DMS114 treated with DMSO at 0.1 percent for 48 hours (cell line): ENCODE measurements at regions not wholly inside any gene's neighbourhood (a gene's known extent, or its start where the extent isn't known, plus 50 kb on each side); places are given as distances from the start of the nearest gene placed in this dataset.

ENCODE experiments used
- DNase-seq: peaks from one replicate; lab custom pipeline; 2025; ENCODE audit not compliant: unreplicated experiment; lab: John Stamatoyannopoulos, UW

GRCh38 chr14:96637521-96637920, 135.3 kb downstream of the PAPOLA start:
- no peak for DNase-seq

GRCh38 chr14:96638041-96638855, 136.1 kb downstream of the PAPOLA start:
- DNase-seq: no peak

GRCh38 chr14:96639550-96639949, 137.4 kb downstream of the PAPOLA start:
- no peak for DNase-seq

DNA sequence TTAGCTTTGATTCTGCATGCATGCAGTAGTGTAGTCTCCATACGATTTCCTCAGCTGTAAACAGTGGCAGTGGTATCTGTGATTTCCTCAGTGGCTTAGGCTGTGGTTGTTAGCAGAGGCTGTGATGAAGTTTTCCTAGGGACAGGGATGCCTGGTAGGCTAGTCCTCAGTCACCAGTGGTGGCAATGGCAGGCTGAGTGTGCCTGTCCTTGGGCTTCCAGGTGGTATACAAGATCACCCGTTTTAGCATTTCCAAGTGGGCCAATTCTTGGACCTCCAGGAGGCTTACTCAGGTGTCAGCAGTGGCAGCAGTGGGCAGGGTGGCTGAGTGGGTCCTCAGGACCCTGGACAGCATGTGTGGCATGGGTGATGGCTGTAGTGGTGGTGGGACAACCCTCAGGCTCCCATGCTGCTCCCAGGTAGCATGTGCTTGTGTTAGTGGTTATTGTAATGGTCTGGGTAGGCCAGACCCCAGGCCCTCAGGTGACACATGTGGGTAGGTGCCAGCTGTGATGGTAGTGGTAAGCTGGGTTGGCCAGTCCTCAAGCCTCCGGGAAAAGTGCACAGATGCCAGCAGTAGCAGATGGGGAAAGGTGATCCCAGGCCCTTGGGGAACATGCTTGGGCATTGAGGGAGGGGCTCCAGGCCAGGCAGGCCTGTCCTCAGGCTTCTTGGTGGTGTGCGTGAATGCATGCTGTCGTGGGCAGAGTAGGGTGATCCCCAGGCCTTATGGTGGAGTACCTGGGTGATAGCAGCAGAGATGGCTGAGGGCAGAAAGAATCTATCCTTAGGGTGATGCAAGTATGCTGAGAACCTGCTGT, 146.5 kb downstream of the PAPOLA start:
- no peak for DNase-seq

- DNase-seq: no peak
Observed at GRCh38 chr14:96649327-96649601, 147.1 kb downstream of the PAPOLA start.

GRCh38 chr14:96653597-96653996, 143.6 kb upstream of the VRK1 start:
- no peak for DNase-seq

DNA sequence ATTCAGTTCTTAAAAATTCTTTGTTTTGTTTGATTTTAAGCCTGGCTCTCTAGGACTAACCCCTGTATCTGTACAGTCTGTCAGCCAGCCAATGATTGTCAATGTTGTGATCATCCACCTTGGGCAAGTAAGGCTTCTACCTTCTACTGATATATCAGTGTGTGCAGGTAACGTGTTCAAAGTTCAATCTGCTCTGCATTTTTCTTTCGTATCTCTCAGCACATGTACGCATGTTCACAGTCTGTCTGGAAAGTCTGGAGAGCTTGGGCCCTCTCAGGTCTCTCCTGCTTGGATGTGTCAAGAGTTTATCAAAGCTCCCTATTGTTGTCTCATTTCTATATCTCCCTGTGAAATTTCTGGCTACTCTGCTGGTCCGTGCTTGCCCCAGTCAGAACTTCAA, 138.6 kb upstream of the VRK1 start:
- DNase-seq: no peak

- no peak for DNase-seq
Observed at GRCh38 chr14:96660123-96660522, 137.1 kb upstream of the VRK1 start.

- no peak for DNase-seq
Observed at GRCh38 chr14:96660667-96661066, 136.5 kb upstream of the VRK1 start.

DNA sequence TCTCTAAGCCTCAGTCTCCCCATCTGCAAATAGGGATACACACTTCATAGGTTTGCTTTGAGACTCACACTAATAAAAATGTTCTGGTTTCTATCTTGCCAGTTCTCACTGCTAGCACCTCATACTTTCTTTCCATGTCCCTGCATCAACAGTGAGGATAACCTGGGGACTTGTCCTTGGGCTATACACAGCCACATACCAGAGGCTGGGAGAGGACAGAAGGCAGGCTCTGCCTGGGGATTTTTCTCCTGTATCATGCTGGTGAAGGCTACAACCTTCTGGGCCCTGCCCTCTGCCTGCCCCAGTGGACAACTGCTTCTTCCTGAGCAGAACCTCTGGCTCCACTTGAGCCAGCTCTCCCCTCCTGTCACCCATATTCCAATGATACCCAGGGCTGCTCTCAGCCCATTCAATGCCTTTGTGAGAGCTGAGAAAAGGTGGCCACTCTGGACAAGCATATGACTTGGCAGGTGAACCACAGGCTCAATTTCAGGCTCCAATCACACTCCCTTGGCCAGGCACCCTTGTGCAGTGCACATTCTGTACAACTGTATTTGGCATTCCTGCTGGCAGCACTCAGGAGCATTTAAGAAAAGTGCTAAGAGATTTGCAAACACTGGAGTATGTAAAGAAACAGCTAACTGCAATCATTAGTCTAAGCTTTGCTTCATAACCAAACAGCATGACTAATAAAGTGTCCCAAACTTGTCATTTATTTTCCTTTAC, 135.8 kb upstream of the VRK1 start:
- no peak for DNase-seq

- no peak for DNase-seq
Observed at GRCh38 chr14:96662116-96662970, 134.8 kb upstream of the VRK1 start.

DNA sequence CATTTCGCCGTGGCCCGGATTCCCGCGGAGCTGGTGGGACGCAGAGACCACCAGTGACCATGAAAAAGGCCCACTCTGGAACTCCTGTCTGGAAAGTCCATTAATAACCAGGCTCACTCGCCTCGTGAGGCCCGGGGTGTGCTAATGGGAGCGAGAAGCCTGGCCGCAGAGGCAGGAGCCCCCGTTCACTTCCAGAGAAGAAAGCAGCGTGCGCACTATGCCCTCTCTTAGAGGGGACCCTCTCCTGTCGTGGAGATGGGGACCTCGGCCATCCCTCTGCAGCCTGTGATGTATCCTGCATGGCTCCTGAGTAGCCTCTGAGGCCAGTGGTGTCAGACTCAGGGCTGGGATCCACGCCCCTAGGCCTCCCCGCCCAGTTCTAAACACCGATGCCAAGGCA, 134.1 kb upstream of the VRK1 start:
- DNase-seq: no peak

DNA sequence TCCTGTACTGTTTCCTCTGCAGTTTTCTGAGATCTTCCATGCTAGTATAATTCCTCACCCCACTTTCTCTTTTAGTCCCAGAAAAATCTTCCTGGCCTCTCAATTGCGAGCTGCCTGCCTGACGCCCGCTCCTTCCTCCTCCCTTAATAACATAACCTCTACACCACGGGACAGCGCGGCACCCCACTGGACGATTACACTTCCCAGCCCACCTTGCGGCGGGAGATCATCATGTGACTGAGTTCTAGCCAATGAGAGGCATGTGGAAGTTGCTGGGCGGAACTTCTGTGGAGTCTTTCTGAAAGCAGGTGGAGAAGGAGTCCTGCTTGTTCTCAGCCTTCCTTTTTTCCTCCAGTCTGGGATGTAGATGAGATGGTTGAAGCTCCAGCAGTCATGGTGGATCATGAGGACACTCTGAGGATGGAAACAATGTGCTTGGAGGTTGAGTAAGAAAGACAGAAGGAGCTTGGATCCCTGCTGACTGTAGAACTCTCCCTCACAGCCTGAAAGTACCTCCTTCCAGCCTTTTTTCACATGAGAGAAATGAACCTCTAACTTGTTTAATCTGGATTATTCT, 133.6 kb upstream of the VRK1 start:
- no peak for DNase-seq

GRCh38 chr14:96666088-96666487, 131.1 kb upstream of the VRK1 start:
- no peak for DNase-seq

DNA sequence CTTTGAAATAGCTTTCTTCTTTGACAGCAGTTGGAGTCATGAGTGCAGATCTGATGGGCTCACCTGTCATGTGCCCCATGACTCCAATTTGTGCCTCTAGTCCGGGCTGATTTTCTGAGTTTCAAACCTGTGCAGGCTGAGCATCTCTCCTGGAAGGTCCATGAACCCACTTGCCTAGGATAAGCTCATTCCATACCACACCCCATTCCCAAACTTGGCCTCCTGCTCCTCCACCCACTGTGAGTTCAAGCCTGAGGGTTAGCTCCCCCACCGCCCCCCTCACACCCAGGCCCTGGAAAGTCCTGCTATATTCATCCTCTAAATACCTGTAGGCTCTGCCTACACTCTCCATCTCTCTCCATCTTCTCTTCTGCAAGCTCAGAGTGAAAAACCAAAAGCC, 126.8 kb upstream of the VRK1 start:
- no peak for DNase-seq

DNA sequence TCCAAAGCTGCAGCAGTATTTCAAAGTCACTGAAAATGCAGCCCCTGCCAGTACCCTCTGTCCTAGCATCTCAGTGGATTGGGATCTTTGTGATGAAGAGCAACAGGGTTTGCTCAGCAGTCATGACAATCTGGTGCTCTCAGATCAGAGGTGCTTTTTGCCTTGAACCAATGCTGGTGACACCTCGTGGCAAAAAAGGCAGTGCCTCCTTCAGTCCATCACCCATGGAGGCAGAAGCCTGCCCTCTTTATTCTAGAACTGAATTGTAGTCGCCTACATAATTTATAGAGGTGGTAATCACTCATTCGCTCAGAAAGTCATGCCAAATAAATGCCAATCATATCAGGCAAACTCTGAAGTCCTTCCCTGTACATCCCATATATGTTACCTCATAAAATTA, 126.0 kb upstream of the VRK1 start:
- no peak for DNase-seq

DNA sequence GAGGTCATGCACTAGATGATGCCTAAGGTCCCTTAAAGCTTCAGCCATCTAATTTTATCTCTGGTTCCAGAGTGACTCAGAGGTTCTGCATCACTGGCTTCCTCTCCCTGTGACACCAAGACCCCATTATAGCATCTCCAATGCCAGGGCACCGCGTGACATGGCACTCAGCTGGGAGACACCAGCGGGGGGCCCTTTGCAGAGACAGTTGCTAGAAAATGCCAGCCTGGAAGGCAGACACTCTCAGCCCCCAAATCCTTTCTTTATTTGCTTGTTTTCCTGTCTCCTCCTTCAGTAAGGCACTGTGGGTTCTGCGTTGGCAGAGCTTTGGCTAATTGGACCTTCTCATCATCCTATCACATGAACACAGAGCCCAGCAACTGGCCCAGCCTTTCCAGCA, 123.5 kb upstream of the VRK1 start:
- DNase-seq: no peak

DNA sequence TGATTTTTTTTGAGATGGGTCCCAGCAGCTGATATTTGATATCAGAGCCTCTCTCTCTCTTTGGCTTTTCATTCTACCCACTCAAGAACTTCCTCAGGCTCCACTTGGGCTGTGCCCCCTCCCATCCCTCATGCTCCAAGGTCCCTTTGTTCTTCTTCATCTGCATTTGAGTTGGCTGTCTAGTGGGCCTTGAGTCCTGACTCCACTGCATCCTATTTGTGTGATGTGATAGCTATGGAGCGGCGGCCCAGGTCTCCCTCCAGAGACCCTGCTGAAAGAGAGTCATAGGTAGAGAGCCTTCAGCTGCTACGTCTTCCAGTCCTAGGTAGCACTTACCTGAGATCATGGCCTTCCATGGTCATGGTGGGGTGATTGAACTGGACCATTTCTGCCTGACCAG, 123.1 kb upstream of the VRK1 start:
- DNase-seq: no peak

DNA sequence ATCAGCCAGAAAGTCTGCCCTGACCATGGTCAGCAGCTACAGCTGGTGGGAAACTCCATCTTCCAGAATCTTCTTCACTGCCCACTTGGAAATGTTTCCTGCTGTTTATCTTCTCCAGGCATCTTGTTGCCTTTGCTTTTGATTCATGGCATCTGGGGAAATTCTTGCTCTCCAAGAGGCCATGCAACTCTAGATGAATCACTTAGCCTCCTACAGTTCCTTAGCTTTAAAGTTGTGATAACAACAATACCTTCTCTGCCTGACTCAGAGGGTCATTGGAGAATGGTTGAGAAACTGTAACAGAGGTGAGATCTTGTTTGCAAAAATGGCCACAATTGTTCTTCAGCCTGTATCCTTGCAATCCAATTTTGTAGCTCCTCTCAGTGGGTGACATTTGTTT, 121.0 kb upstream of the VRK1 start:
- no peak for DNase-seq

DNA sequence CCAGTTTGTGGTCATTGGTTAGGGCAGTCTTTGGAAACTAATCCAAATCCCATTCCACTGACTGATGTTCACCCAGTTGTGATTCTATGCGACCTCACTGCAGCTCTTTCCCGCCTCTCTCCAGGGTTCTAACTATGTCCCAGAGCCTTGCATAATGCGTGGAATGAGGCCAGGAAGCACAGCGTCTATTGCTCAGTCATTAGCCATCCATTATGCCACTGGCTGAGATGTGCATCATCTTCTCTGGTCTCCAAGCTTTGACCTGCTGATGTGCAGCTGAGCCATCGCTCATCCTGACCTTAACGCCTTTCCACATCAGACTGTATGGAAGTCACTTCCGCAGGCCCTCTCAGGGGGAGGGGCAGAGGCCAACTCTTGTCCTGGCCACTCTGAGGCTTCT, 115.4 kb upstream of the VRK1 start:
- DNase-seq: no peak

DNA sequence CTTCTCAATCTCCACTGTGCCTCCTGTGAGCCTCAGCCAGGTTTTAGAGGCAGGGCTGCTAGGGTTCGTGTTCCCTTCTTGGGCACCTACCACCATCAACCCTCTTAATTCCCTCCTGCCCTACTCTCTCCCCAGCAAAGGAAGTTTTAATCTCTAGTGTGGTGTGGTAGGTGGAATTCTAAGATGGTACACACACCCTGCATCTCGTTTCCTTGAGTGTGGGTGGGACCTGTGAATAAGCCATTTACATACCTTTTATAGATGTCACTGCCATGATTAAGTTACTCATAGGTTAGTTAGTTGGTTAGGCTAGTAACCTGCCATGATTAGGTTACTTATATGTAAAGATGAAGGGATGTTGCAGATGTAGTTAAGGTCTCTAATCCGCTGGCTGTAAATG, 114.8 kb upstream of the VRK1 start:
- no peak for DNase-seq
